ENCODE measurements at regions not wholly inside any gene's neighbourhood (a gene's known extent, or its start where the extent isn't known, plus 50 kb on each side); places are given as distances from the start of the nearest gene placed in this dataset.

DNA sequence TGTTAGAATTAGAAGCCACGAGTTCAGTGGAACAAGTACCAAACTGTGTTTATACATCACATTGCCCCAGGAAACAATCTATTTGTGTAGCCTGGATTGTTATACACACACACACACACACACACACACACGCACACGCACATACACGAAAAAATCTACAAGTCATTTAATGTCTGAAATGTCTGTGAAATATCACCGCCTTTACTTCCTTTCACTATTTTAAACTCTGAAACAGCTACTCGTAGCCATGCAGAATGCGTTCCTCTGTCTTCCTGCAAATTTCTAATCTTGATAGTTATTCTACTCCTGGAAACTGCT lies 84.4 kb upstream of the SCAF8 start:
- no peak for TF ChIP-seq EZH2 (IDR thresholded peaks at IDR 0.05; ENCODE audit: insufficient read depth, poor library complexity, severe bottlenecking)
- TF ChIP-seq EZH2phosphoT487 (IDR thresholded peaks at IDR 0.05; ENCODE audit: insufficient read depth, low read depth) = no peak

Measured in GM23248 (cell line).